ENCODE measurements at regions not wholly inside any gene's neighbourhood (a gene's known extent, or its start where the extent isn't known, plus 50 kb on each side); places are given as distances from the start of the nearest gene placed in this dataset.
"Not testable (repeated sequence)": the region's sequence is repeated elsewhere in the genome, so short reads cannot be mapped to it uniquely, and the experiment has no call there.

GRCh38 chr1:104057219-104057898, 307.7 kb downstream of the AMY1C start:
- TF ChIP-seq CTCF, POLR2A (IDR thresholded peaks at IDR 0.05): not testable (repeated sequence)

Measured in testis (tissue), 2 donors.